Brain microvascular endothelial cell (primary cell): ENCODE measurements at regions not wholly inside any gene's neighbourhood (a gene's known extent, or its start where the extent isn't known, plus 50 kb on each side); places are given as distances from the start of the nearest gene placed in this dataset.

Experiments used
- DNase-seq: peaks from one replicate; pipeline ENCODE4 v3.0.0-alpha.2; 2020
- H3K27ac ChIP-seq: fragments of 250-450 bp; sonication (Bioruptor Pico); 2 replicates; pipeline ENCODE4 v1.5.1; 2020; ENCODE audit warnings: mild to moderate bottlenecking, moderate library complexity
- H3K27me3 ChIP-seq: fragments of 250-450 bp; sonication (Bioruptor Pico); replicated peaks from 2 replicates; pipeline ENCODE4 v1.5.1; 2020; ENCODE audit warnings: mild to moderate bottlenecking
- H3K36me3 ChIP-seq: fragments of 250-450 bp; sonication (Bioruptor Pico); replicated peaks from 2 replicates; pipeline ENCODE4 v1.5.1; 2020; ENCODE audit warnings: mild to moderate bottlenecking
- H3K4me3 ChIP-seq: 2 replicates; pipeline ENCODE4 v1.5.1; 2011; ENCODE audit warnings: low read depth, mild to moderate bottlenecking, control low read depth, low read length, moderate library complexity
- in situ Hi-C: cut with HindIII; loops from 2 replicates; pipeline ENCODE4 v1.10.0; 2017; ENCODE audit warnings: low sequenced_read_pairs, low pct_ligation_motif_present
- TF ChIP-seq, protein P1 (sequence below): IDR thresholded peaks from 2 replicates; pipeline ENCODE4 v1.5.1; 2011; ENCODE audit warnings: low read depth, mild to moderate bottlenecking, moderate library complexity, low read length, control low read depth, inconsistent platforms; ENCODE audit errors: missing control alignments

- H3K27me3 ChIP-seq: no peaks in the 10 kb centered on the region
- no peak for DNase-seq
- H3K36me3 ChIP-seq: no peaks in the 10 kb centered on the region
- TF ChIP-seq, protein P1, sequence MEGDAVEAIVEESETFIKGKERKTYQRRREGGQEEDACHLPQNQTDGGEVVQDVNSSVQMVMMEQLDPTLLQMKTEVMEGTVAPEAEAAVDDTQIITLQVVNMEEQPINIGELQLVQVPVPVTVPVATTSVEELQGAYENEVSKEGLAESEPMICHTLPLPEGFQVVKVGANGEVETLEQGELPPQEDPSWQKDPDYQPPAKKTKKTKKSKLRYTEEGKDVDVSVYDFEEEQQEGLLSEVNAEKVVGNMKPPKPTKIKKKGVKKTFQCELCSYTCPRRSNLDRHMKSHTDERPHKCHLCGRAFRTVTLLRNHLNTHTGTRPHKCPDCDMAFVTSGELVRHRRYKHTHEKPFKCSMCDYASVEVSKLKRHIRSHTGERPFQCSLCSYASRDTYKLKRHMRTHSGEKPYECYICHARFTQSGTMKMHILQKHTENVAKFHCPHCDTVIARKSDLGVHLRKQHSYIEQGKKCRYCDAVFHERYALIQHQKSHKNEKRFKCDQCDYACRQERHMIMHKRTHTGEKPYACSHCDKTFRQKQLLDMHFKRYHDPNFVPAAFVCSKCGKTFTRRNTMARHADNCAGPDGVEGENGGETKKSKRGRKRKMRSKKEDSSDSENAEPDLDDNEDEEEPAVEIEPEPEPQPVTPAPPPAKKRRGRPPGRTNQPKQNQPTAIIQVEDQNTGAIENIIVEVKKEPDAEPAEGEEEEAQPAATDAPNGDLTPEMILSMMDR: no peak
- in situ Hi-C loops: no loop called here
- no peak overlapping the region for H3K27ac ChIP-seq
- H3K4me3 ChIP-seq: no peak overlapping the region
Measured at GRCh38 chr10:129168660-129169059, 298.4 kb upstream of the MGMT start.

- Histone ChIP-seq H3K27ac (no peak overlapping the region), H3K27me3 (no peaks in the 10 kb centered on the region), H3K36me3 (no peaks in the 10 kb centered on the region), H3K4me3 (no peak overlapping the region)
- TF ChIP-seq, protein P1: no peak
- in situ Hi-C loops: no loop called here
- DNase-seq: no peak
Measured at GRCh38 chr10:129169115-129169514, 297.9 kb upstream of the MGMT start.

GRCh38 chr10:129170812-129171211, 296.2 kb upstream of the MGMT start:
- in situ Hi-C loops: no loop called here
- Histone ChIP-seq H3K36me3 (no peaks in the 10 kb centered on the region), H3K27me3 (no peaks in the 10 kb centered on the region), H3K27ac (no peak overlapping the region), H3K4me3 (no peak overlapping the region)
- no peak for DNase-seq
- TF ChIP-seq, protein P1: no peak

DNA sequence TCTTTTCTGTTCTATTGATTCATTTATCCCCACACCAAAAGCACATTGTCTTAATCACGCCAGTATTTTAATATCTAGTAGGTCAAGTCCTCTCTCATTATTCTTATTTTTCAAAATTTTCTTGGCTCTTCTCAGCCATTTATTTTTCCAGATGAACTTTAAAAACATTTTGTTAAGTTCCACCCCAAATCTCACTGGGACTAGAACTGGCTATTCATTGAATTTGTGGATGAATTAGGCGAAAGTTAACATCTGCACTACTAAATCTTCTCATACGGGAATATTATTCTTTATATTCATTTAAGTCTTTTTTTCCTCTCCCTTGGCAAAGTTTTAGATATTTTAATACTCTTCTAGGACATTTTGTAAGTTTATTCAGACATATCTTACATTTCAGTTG, 295.2 kb upstream of the MGMT start:
- no peak for DNase-seq
- no peak overlapping the region for H3K4me3 ChIP-seq
- H3K27me3 ChIP-seq: no peaks in the 10 kb centered on the region
- no peak overlapping the region for H3K27ac ChIP-seq
- H3K36me3 ChIP-seq: no peaks in the 10 kb centered on the region
- in situ Hi-C loops: no loop called here
- TF ChIP-seq, protein P1: no peak

- TF ChIP-seq, protein P1: no peak
- Histone ChIP-seq H3K27me3 (no peaks in the 10 kb centered on the region), H3K27ac (no peak overlapping the region), H3K36me3 (no peaks in the 10 kb centered on the region), H3K4me3 (no peak overlapping the region)
- DNase-seq: no peak
- in situ Hi-C loops: no loop called here
Measured at GRCh38 chr10:129174232-129175014, 292.6 kb upstream of the MGMT start.
